Endothelial cell of umbilical vein (primary cell): ENCODE measurements at regions not wholly inside any gene's neighbourhood (a gene's known extent, or its start where the extent isn't known, plus 50 kb on each side); places are given as distances from the start of the nearest gene placed in this dataset.

Experiments used
- BruUV-seq: library from RNA; stranded (reverse); fragments of 400-500 nt; replicated peaks from 2 replicates; lab custom pipeline; 2021; lab: Mats Ljungman, UMichigan
- CTCF ChIA-PET: fragments of 300-600, 350-600 bp; sonication (Branson Sonifier 250); formaldehyde crosslinking; loops from one replicate; lab custom pipeline; 2021; ENCODE audit warnings: antibody characterized with exemption, inconsistent platforms; lab: Charles Lee
- POLR2A ChIA-PET: fragments of 300-600, 350-600 bp; sonication (Branson Sonifier 250); formaldehyde crosslinking; loops from one replicate; lab custom pipeline; 2021; ENCODE audit warnings: antibody characterized with exemption, inconsistent platforms; lab: Charles Lee
- DNase-seq: peaks from one replicate; pipeline ENCODE4 v3.0.0-alpha.2; 2011; ENCODE audit warnings: low read depth, low spot score
- FAIRE-seq: peaks from 2 replicates; lab custom pipeline; 2011; peaks lifted over from hg19 to GRCh38; lab: Jason Lieb, UNC
- H2AFZ ChIP-seq: 2 replicates; pipeline ENCODE4 v1.6.0; 2012; ENCODE audit warnings: low read depth, low read length, control low read depth, inconsistent platforms
- H3K27ac ChIP-seq: 2 replicates; pipeline ENCODE4 v1.5.1; 2011; ENCODE audit warnings: low read depth, mild to moderate bottlenecking, control low read depth, low read length, moderate library complexity; ENCODE audit not compliant: insufficient read depth
- H3K27me3 ChIP-seq, 2 experiments: 2 replicates each; pipeline versions ENCODE4 v1.6.0 to v1.6.1; 2011; ENCODE audit warnings: low read length in 2 of 2, mixed read lengths in 1 of 2; ENCODE audit not compliant: control insufficient read depth in 2 of 2, insufficient read depth in 2 of 2
- H3K36me3 ChIP-seq, 2 experiments: 2 replicates in 1 of 2; 3 replicates in 1 of 2; pipeline ENCODE4 v1.5.1; 2011; ENCODE audit warnings: low read length in 2 of 2, mild to moderate bottlenecking in 1 of 2, moderate library complexity in 1 of 2; ENCODE audit not compliant: control insufficient read depth in 2 of 2, insufficient read depth in 2 of 2; ENCODE audit errors: extremely low read depth in 1 of 2
- H3K4me1 ChIP-seq: 3 replicates; pipeline ENCODE4 v1.5.1; 2011; ENCODE audit warnings: mild to moderate bottlenecking, low read length; ENCODE audit not compliant: control insufficient read depth, insufficient read depth; ENCODE audit errors: extremely low read depth
- H3K4me2 ChIP-seq: 2 replicates; pipeline ENCODE4 v1.6.1; 2011; ENCODE audit warnings: low read length, control low read depth, mixed read lengths; ENCODE audit not compliant: insufficient read depth
- H3K4me3 ChIP-seq, 3 experiments: fragments of 200-600 bp in 1 of 3; sonication (generic), shearing (Covaris generic) in 1 of 3; replicated peaks in 1 of 3; 2 replicates each; pipeline ENCODE4 v1.5.1; 2011 to 2016; ENCODE audit warnings: control low read depth in 3 of 3, low read length in 3 of 3, mild to moderate bottlenecking in 2 of 3, inconsistent platforms in 1 of 3, low read depth in 1 of 3, moderate library complexity in 1 of 3; ENCODE audit not compliant: insufficient read depth in 1 of 3
- H3K79me2 ChIP-seq: 2 replicates; pipeline ENCODE4 v1.6.0; 2012; ENCODE audit warnings: low read length, inconsistent platforms; ENCODE audit not compliant: control insufficient read depth, insufficient read depth
- H3K9ac ChIP-seq: replicated peaks from 2 replicates; pipeline ENCODE3; 2011; ENCODE audit warnings: low read length, control low read depth; ENCODE audit not compliant: insufficient read depth; ENCODE audit errors: extremely low read depth
- H3K9me1 ChIP-seq: replicated peaks from 3 replicates; pipeline ENCODE4 v1.6.0; 2011; ENCODE audit warnings: mild to moderate bottlenecking, low read length; ENCODE audit not compliant: control insufficient read depth, insufficient read depth; ENCODE audit errors: extremely low read depth
- H3K9me3 ChIP-seq: replicated peaks from 2 replicates; pipeline ENCODE4 v1.5.1; 2012; ENCODE audit warnings: low read length, inconsistent platforms; ENCODE audit not compliant: control insufficient read depth, insufficient read depth
- H4K20me1 ChIP-seq: replicated peaks from 2 replicates; pipeline ENCODE3; 2011; ENCODE audit warnings: mild to moderate bottlenecking, low read length; ENCODE audit not compliant: control insufficient read depth, insufficient read depth; ENCODE audit errors: extremely low read depth
- EZH2 ChIP-seq: IDR thresholded peaks from 2 replicates; pipeline ENCODE4 v1.6.1; 2012; ENCODE audit warnings: borderline replicate concordance, low read depth, mild to moderate bottlenecking, moderate library complexity, low read length, inconsistent platforms; ENCODE audit not compliant: severe bottlenecking
- FOS ChIP-seq: IDR thresholded peaks from 2 replicates; pipeline ENCODE4 v1.6.1; 2011; ENCODE audit warnings: mild to moderate bottlenecking, low read length, moderate library complexity, borderline replicate concordance; ENCODE audit not compliant: insufficient read depth
- GATA2 ChIP-seq: IDR thresholded peaks from 2 replicates; pipeline ENCODE4 v1.7.0; 2011; ENCODE audit warnings: low read depth, mild to moderate bottlenecking, moderate library complexity, mixed read lengths, low read length; ENCODE audit not compliant: insufficient read length, insufficient read depth
- JUN ChIP-seq: IDR thresholded peaks from 2 replicates; pipeline ENCODE4 v1.6.1; 2011; ENCODE audit warnings: borderline replicate concordance, low read depth; ENCODE audit not compliant: insufficient read length, insufficient read depth
- MYC ChIP-seq: IDR thresholded peaks from one replicate; pipeline ENCODE4 v1.6.1; 2011; ENCODE audit warnings: mild to moderate bottlenecking, low read depth, low read length
- POLR2A ChIP-seq: IDR thresholded peaks from 2 replicates; pipeline ENCODE4 v1.6.1; 2012; ENCODE audit warnings: low read depth, mild to moderate bottlenecking, control low read depth, low read length
- POLR2AphosphoS5 ChIP-seq: IDR thresholded peaks from 2 replicates; pipeline ENCODE4 v1.6.1; 2012; ENCODE audit warnings: low read depth, mild to moderate bottlenecking, control low read depth, low read length, moderate library complexity; ENCODE audit not compliant: insufficient read depth
- dilution Hi-C: fragments of 300-500 bp; cut with MboI; formaldehyde crosslinking; loops from one replicate; pipeline ENCODE4 v1.15.0; 2019; ENCODE audit warnings: low sequenced_read_pairs; ENCODE audit not compliant: extremely low pct_ligation_motif_present
- intact Hi-C: fragments of 100-400 bp; cut with micrococcal nuclease; formaldehyde crosslinking; loops from one replicate; pipeline ENCODE4 v1.10.0; 2022
- TF ChIP-seq, protein P1 (sequence below): IDR thresholded peaks from 2 replicates; pipeline ENCODE4 v1.6.1; 2011; ENCODE audit not compliant: insufficient read depth, insufficient read length
- TF ChIP-seq, protein P2 (sequence below), 2 donors: IDR thresholded peaks; 1 replicate in 1 of 2; 2 replicates in 1 of 2; pipeline ENCODE4 v1.5.1; 2011; ENCODE audit warnings: low read length in 2 of 2, mild to moderate bottlenecking in 2 of 2, moderate library complexity in 2 of 2, control low read depth in 1 of 2, inconsistent platforms in 1 of 2, low read depth in 1 of 2; ENCODE audit not compliant: insufficient read depth in 1 of 2; ENCODE audit errors: extremely low read depth in 1 of 2

DNA sequence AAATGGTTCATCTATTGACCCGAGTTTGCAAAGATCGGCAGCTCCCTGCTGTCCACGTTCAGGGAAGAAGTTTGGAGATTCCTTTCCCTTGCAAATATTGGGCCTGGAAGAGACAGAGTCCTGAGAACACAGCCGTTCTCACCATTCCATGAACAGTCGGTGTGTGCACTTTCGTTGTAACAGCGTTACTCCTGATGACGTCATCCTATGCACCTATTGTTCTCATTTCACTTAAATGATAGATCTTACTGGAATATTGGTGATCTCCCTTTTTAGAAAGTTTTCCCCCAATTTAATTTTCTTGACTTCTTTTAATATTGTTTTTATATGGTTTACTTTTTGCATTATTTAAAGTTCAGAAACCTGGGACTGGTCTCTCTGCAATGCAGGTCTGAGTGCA lies 320.7 kb upstream of the PFKP start:
- Histone ChIP-seq H2AFZ (no peak overlapping the region), H3K9me1 (no peaks in the 10 kb centered on the region), H3K9me3 (peaks cover 6% of the 10 kb centered on the region), H3K4me1 (no peaks in the 10 kb centered on the region), H3K36me3 (no peaks in the 10 kb centered on the region), H4K20me1 (no peaks in the 10 kb centered on the region), H3K4me3 (no peak overlapping the region), H3K27ac (no peak overlapping the region), H3K4me2 (no peak overlapping the region), H3K27me3 (no peaks in the 10 kb centered on the region), H3K79me2 (no peaks in the 10 kb centered on the region), H3K9ac (no peak overlapping the region)
- TF ChIP-seq, protein P1, sequence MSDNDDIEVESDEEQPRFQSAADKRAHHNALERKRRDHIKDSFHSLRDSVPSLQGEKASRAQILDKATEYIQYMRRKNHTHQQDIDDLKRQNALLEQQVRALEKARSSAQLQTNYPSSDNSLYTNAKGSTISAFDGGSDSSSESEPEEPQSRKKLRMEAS = no peak
- TF ChIP-seq MYC = no peak
- intact Hi-C loops (no loop called here), dilution Hi-C loops (no loop called here)
- no TSS peak for BruUV-seq
- ChIA-PET CTCF (no interaction called here), POLR2A (no interaction called here)
- DNase-seq (no peak), FAIRE-seq (no peak)

DNA sequence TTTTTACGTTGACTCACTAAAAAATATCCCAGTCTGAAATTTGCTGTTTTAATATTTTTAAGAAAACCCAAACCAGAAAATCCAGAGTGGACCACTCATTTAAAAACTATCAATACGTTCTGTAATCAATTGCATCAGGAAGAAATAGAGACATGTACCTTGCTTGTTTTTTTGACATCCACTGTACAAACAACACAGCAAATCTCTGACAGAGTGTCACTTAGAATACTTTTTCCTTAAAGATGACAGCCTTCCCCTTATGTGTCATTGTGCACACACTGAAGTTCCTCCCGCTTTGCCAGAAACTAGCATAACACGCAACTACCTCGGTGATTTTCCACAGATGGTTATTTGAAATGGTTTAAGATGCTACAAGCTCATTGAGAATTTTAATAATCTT lies 321.7 kb upstream of the PFKP start:
- dilution Hi-C loops (no loop called here), intact Hi-C loops (no loop called here)
- FAIRE-seq (no peak), DNase-seq (no peak)
- no peaks in the 10 kb centered on the region for H4K20me1 ChIP-seq
- ChIA-PET POLR2A (no interaction called here), CTCF (no interaction called here)
- H3K36me3 ChIP-seq = no peaks in the 10 kb centered on the region
- no peaks in the 10 kb centered on the region for H3K79me2 ChIP-seq
- H3K9me1 ChIP-seq = no peaks in the 10 kb centered on the region
- no peaks in the 10 kb centered on the region for H3K4me1 ChIP-seq
- BruUV-seq = no TSS peak
- peaks cover 6% of the 10 kb centered on the region for H3K9me3 ChIP-seq
- no peak overlapping the region for H2AFZ ChIP-seq
- H3K9ac ChIP-seq = no peak overlapping the region
- TF ChIP-seq POLR2A (no peak), GATA2 (no peak), EZH2 (no peak), JUN (no peak), FOS (no peak), MYC (no peak), POLR2AphosphoS5 (no peak)
- TF ChIP-seq, protein P1 = no peak
- TF ChIP-seq, protein P2, sequence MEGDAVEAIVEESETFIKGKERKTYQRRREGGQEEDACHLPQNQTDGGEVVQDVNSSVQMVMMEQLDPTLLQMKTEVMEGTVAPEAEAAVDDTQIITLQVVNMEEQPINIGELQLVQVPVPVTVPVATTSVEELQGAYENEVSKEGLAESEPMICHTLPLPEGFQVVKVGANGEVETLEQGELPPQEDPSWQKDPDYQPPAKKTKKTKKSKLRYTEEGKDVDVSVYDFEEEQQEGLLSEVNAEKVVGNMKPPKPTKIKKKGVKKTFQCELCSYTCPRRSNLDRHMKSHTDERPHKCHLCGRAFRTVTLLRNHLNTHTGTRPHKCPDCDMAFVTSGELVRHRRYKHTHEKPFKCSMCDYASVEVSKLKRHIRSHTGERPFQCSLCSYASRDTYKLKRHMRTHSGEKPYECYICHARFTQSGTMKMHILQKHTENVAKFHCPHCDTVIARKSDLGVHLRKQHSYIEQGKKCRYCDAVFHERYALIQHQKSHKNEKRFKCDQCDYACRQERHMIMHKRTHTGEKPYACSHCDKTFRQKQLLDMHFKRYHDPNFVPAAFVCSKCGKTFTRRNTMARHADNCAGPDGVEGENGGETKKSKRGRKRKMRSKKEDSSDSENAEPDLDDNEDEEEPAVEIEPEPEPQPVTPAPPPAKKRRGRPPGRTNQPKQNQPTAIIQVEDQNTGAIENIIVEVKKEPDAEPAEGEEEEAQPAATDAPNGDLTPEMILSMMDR (IDR thresholded peaks at IDR 0.05; ENCODE audit: extremely low read depth in 1 of 2, insufficient read depth in 1 of 2, low read depth in 1 of 2, low read length in 2 of 2) = no peak
- no peak overlapping the region for H3K4me3 ChIP-seq
- no peaks in the 10 kb centered on the region for H3K27me3 ChIP-seq
- no peak overlapping the region for H3K4me2 ChIP-seq
- no peak overlapping the region for H3K27ac ChIP-seq
